HepG2 (cell line): ENCODE measurements at regions not wholly inside any gene's neighbourhood (a gene's known extent, or its start where the extent isn't known, plus 50 kb on each side); places are given as distances from the start of the nearest gene placed in this dataset.

Source experiments
- ATAC-seq: fragments of 200-7000 bp; cut with Tn5 transposase; 3 replicates; pipeline ENCODE4 v1.9.1; 2020; ENCODE audit warnings: mild to moderate bottlenecking, moderate library complexity
- BruUV-seq: library from RNA; stranded (reverse); fragments of 400-500 nt; replicated peaks from 2 replicates; lab custom pipeline; 2021; lab: Mats Ljungman, UMichigan
- CTCF ChIA-PET: fragments of 300-600 bp; formaldehyde crosslinking; extraction: SDS; loops from one replicate; lab custom pipeline; 2021; ENCODE audit warnings: low total read pairs, inconsistent platforms, low intra/inter-chr PET ratio; lab: Yijun Ruan, JAX
- POLR2A ChIA-PET: fragments of 350-600 bp; sonication (Branson Sonifier 250); formaldehyde crosslinking; loops from one replicate; lab custom pipeline; 2020; ENCODE audit warnings: antibody characterized with exemption, inconsistent platforms; lab: Yijun Ruan, JAX
- DNase-seq: peaks from one replicate; pipeline ENCODE4 v3.0.0-alpha.2; 2015; ENCODE audit warnings: low spot score
- FAIRE-seq: peaks from 3 replicates; lab custom pipeline; 2011; peaks lifted over from hg19 to GRCh38; lab: Jason Lieb, UNC
- H2AFZ ChIP-seq: one replicate; pipeline ENCODE4 v1.6.1; 2011; ENCODE audit warnings: low read length, inconsistent platforms
- H3K27ac ChIP-seq: fragments of 300-600 bp; 3 replicates; pipeline ENCODE4 v1.8.0; 2011; ENCODE audit warnings: mixed run types, mild to moderate bottlenecking, mixed read lengths, low read length, inconsistent platforms; ENCODE audit not compliant: insufficient read depth; ENCODE audit errors: extremely low read length
- H3K27me3 ChIP-seq, 2 experiments: fragments of 200-600 bp in 1 of 2; 2 replicates in 1 of 2; 3 replicates in 1 of 2; pipeline versions ENCODE4 v1.6.0 to v1.8.0; 2011; ENCODE audit warnings: low read length in 2 of 2, mild to moderate bottlenecking in 2 of 2, moderate library complexity in 2 of 2, inconsistent platforms in 1 of 2; ENCODE audit not compliant: insufficient read depth in 2 of 2, control insufficient read depth in 1 of 2
- H3K36me3 ChIP-seq, 2 experiments: fragments of 200-600 bp in 1 of 2; replicated peaks in 1 of 2; 2 replicates in 1 of 2; 3 replicates in 1 of 2; pipeline versions ENCODE4 v1.5.1 to v1.8.0; 2011; ENCODE audit warnings: low read length in 2 of 2, inconsistent platforms in 1 of 2; ENCODE audit not compliant: insufficient read depth in 2 of 2, control insufficient read depth in 1 of 2
- H3K4me1 ChIP-seq: 2 replicates; pipeline ENCODE4 v1.5.1; 2012; ENCODE audit warnings: low read length, inconsistent platforms; ENCODE audit not compliant: insufficient read depth
- H3K4me2 ChIP-seq: 2 replicates; pipeline ENCODE4 v1.6.0; 2011; ENCODE audit warnings: low read depth, low read length, inconsistent platforms
- H3K4me3 ChIP-seq, 3 experiments: fragments of 200-600 bp in 1 of 3; sonication (generic), shearing (Covaris generic) in 1 of 3; replicated peaks in 1 of 3; 2 replicates each; pipeline ENCODE4 v1.5.1; 2011 to 2016; ENCODE audit warnings: low read length in 3 of 3, inconsistent platforms in 2 of 3, low read depth in 2 of 3, mild to moderate bottlenecking in 2 of 3, control low read depth in 1 of 3, mixed read lengths in 1 of 3; ENCODE audit not compliant: insufficient read depth in 1 of 3
- H3K79me2 ChIP-seq: one replicate; pipeline ENCODE4 v1.6.1; 2011; ENCODE audit warnings: low read length, inconsistent platforms; ENCODE audit not compliant: insufficient read depth
- H3K9ac ChIP-seq: 2 replicates; pipeline ENCODE4 v1.6.0; 2011; ENCODE audit warnings: mild to moderate bottlenecking, low read depth, low read length, inconsistent platforms; ENCODE audit not compliant: insufficient read depth
- H3K9me3 ChIP-seq: 2 replicates; pipeline ENCODE4 v1.5.1; 2012; ENCODE audit warnings: mild to moderate bottlenecking, low read length
- H4K20me1 ChIP-seq: 2 replicates; pipeline ENCODE4 v1.6.0; 2011; ENCODE audit warnings: inconsistent platforms, mild to moderate bottlenecking, low read length, moderate library complexity; ENCODE audit not compliant: insufficient read depth
- ATF5 ChIP-seq: sonication (generic); formaldehyde crosslinking; IDR thresholded peaks from 2 replicates; pipeline ENCODE4 v1.4.0; 2020; ENCODE audit warnings: mild to moderate bottlenecking, low read depth, missing genetic modification reagents
- CENPX ChIP-seq: sonication (generic); formaldehyde crosslinking; IDR thresholded peaks from 2 replicates; pipeline ENCODE4 v1.9.0; 2021; ENCODE audit warnings: mild to moderate bottlenecking, missing genetic modification reagents, moderate library complexity
- CREB1 ChIP-seq, 2 experiments: fragments of 450-650 bp in 1 of 2; IDR thresholded peaks; 2 replicates each; pipeline ENCODE4 v1.6.1; 2016 to 2017; ENCODE audit warnings: control low read depth in 1 of 2, mild to moderate bottlenecking in 1 of 2, missing compliant biosample characterization in 1 of 2, missing genetic modification characterization in 1 of 2
- DZIP1 ChIP-seq: sonication (generic); formaldehyde crosslinking; IDR thresholded peaks from 2 replicates; pipeline ENCODE4 v1.5.0; 2020; ENCODE audit warnings: mild to moderate bottlenecking, missing genetic modification reagents
- HNF1A ChIP-seq, 2 experiments: sonication (generic) in 1 of 2; formaldehyde crosslinking in 1 of 2; IDR thresholded peaks; 2 replicates each; pipeline versions ENCODE4 v1.4.0 to v1.6.1; 2016 to 2020; ENCODE audit warnings: borderline replicate concordance in 1 of 2, low read depth in 1 of 2, mild to moderate bottlenecking in 1 of 2, missing genetic modification reagents in 1 of 2
- SOX13 ChIP-seq, 3 experiments: fragments of 450-650 bp in 1 of 3; sonication (generic) in 1 of 3; formaldehyde crosslinking in 1 of 3; IDR thresholded peaks in 2 of 3; conservative IDR thresholded peaks in 1 of 3; 2 replicates each; pipeline versions ENCODE4 v1.5.0 to v1.6.1; 2016 to 2020; ENCODE audit warnings: antibody characterized with exemption in 1 of 3, mild to moderate bottlenecking in 1 of 3, missing compliant biosample characterization in 1 of 3, missing genetic modification reagents in 1 of 3, moderate library complexity in 1 of 3
- ZNF430 ChIP-seq: sonication (generic); formaldehyde crosslinking; IDR thresholded peaks from 2 replicates; pipeline ENCODE4 v1.9.0; 2021; ENCODE audit warnings: mild to moderate bottlenecking, missing genetic modification reagents
- WGBS: methylation state at CpG from one replicate; pipeline ENCODE4 v1.1.6; 2017; ENCODE audit warnings: low lambda C conversion rate; 5-methylcytosine and 5-hydroxymethylcytosine counted together
- in situ Hi-C: cut with HindIII; loops from 2 replicates; pipeline ENCODE4 v1.10.0; 2017; ENCODE audit warnings: low pct_unique_long_range_greater_than_20kb; ENCODE audit not compliant: extremely low pct_ligation_motif_present
- intact Hi-C: fragments of 100-400 bp; cut with micrococcal nuclease; formaldehyde crosslinking; loops from one replicate; pipeline ENCODE4 v1.10.0; 2022; ENCODE audit not compliant: unreplicated experiment

GRCh38 chr2:123502931-123503330 is 522.2 kb upstream of the CNTNAP5 start:
- POLR2A ChIA-PET: no interaction called here
- TF ChIP-seq SOX13 (IDR thresholded peaks at IDR 0.05): no peak
- TF ChIP-seq SOX13 (CRISPR knock-in tag; conservative IDR thresholded peaks at IDR 0.05 in 1 of 2, IDR thresholded peaks at IDR 0.05 in 1 of 2): no peak
- TF ChIP-seq ZNF430 (CRISPR knock-in tag): no peak
- no peak for TF ChIP-seq CENPX
- Histone ChIP-seq H3K4me3 (no peak overlapping the region), H3K4me2 (no peak overlapping the region), H3K27ac (no peak overlapping the region), H3K79me2 (no peaks in the 10 kb centered on the region), H2AFZ (no peak overlapping the region), H4K20me1 (no peaks in the 10 kb centered on the region), H3K4me1 (no peaks in the 10 kb centered on the region), H3K9ac (no peak overlapping the region), H3K9me3 (peaks cover 91% of the 10 kb centered on the region), H3K27me3 (no peaks in the 10 kb centered on the region), H3K36me3 (no peaks in the 10 kb centered on the region)
- no peak for ATAC-seq
- in situ Hi-C loops (no loop called here), intact Hi-C loops (no loop called here)
- 7% methylated on average over 4 of the region's 4 CpGs for WGBS
- no peak for DNase-seq
- CTCF ChIA-PET: no interaction called here
- FAIRE-seq: no peak
- no TSS peak for BruUV-seq

- no peak overlapping the region for H3K4me2 ChIP-seq
- no peak for ATAC-seq
- intact Hi-C loops (no loop called here), in situ Hi-C loops (no loop called here)
- WGBS: 12% methylated on average over 7 of the region's 7 CpGs
- H3K9me3 ChIP-seq: peaks cover 95% of the 10 kb centered on the region
- no peaks in the 10 kb centered on the region for H3K79me2 ChIP-seq
- no peak overlapping the region for H3K9ac ChIP-seq
- no peak for FAIRE-seq
- no peaks in the 10 kb centered on the region for H3K27me3 ChIP-seq
- no TSS peak for BruUV-seq
- DNase-seq: no peak
- H3K4me3 ChIP-seq: no peak overlapping the region
- CTCF ChIA-PET: no interaction called here
- no peak overlapping the region for H2AFZ ChIP-seq
- no peak overlapping the region for H3K27ac ChIP-seq
- POLR2A ChIA-PET: no interaction called here
- TF ChIP-seq DZIP1 (CRISPR knock-in tag) (no peak), CREB1 (IDR thresholded peaks at IDR 0.05) (no peak), CREB1 (CRISPR knock-in tag; IDR thresholded peaks at IDR 0.05) (no peak), ATF5 (CRISPR knock-in tag) (no peak), HNF1A (IDR thresholded peaks at IDR 0.05; ENCODE audit: low read depth) (no peak), HNF1A (CRISPR knock-in tag; IDR thresholded peaks at IDR 0.05; ENCODE audit: borderline replicate concordance) (no peak)
- H3K36me3 ChIP-seq: no peaks in the 10 kb centered on the region
- no peaks in the 10 kb centered on the region for H4K20me1 ChIP-seq
- H3K4me1 ChIP-seq: no peaks in the 10 kb centered on the region
Observed at GRCh38 chr2:123512547-123512946, 512.5 kb upstream of the CNTNAP5 start.
